NB4 (cell line): ENCODE measurements at regions not wholly inside any gene's neighbourhood (a gene's known extent, or its start where the extent isn't known, plus 50 kb on each side); places are given as distances from the start of the nearest gene placed in this dataset.

Experiments
- CTCF ChIP-seq: IDR thresholded peaks from one replicate; pipeline ENCODE4 v1.5.1; 2012; ENCODE audit warnings: low read depth, low read length
- MAX ChIP-seq: IDR thresholded peaks from 2 replicates; pipeline ENCODE4 v1.6.1; 2011; ENCODE audit warnings: low read depth, low read length
- POLR2A ChIP-seq: IDR thresholded peaks from 2 replicates; pipeline ENCODE4 v1.6.1; 2011; ENCODE audit warnings: mild to moderate bottlenecking; ENCODE audit not compliant: insufficient read length; ENCODE audit errors: extremely low read depth

GRCh38 chr3:5699313-5699712, 511.8 kb downstream of the EDEM1 start:
- TF ChIP-seq CTCF (no peak), POLR2A (no peak), MAX (no peak)
